ENCODE measurements at regions not wholly inside any gene's neighbourhood (a gene's known extent, or its start where the extent isn't known, plus 50 kb on each side); places are given as distances from the start of the nearest gene placed in this dataset.

DNA sequence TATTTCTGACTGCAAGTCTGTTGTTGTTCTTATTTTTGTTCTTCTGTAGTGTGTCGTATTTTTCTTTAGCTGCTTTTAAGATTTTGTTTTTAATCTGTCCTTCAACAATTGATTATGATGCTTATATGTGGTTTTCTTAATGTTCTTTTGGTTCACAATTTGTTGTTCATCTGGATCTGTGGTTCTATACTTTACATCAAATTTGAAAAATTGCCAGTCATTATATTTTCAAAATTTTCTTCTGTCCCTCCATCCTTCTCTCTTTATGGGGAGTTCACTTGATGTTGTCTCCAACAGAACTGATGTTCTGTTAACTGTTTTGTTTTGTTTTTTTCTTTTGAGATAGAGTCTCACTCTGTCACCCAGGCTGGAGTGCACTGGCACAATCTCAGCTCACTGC, 378.5 kb upstream of the CD180 start:
- TF ChIP-seq EZH2 (IDR thresholded peaks at IDR 0.05; ENCODE audit: insufficient read depth, low read length): no peak
- TF ChIP-seq, protein P1, sequence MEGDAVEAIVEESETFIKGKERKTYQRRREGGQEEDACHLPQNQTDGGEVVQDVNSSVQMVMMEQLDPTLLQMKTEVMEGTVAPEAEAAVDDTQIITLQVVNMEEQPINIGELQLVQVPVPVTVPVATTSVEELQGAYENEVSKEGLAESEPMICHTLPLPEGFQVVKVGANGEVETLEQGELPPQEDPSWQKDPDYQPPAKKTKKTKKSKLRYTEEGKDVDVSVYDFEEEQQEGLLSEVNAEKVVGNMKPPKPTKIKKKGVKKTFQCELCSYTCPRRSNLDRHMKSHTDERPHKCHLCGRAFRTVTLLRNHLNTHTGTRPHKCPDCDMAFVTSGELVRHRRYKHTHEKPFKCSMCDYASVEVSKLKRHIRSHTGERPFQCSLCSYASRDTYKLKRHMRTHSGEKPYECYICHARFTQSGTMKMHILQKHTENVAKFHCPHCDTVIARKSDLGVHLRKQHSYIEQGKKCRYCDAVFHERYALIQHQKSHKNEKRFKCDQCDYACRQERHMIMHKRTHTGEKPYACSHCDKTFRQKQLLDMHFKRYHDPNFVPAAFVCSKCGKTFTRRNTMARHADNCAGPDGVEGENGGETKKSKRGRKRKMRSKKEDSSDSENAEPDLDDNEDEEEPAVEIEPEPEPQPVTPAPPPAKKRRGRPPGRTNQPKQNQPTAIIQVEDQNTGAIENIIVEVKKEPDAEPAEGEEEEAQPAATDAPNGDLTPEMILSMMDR (IDR thresholded peaks at IDR 0.05; ENCODE audit: insufficient read depth, low read depth, low read length): no peak

Data from astrocyte (in vitro differentiated cells and primary cell).